Femur (tissue), 1 donor: ENCODE measurements at regions not wholly inside any gene's neighbourhood (a gene's known extent, or its start where the extent isn't known, plus 50 kb on each side); places are given as distances from the start of the nearest gene placed in this dataset.

Experiments
- DNase-seq: peaks from one replicate; pipeline ENCODE4 v3.0.0-alpha.2; 2017

DNA sequence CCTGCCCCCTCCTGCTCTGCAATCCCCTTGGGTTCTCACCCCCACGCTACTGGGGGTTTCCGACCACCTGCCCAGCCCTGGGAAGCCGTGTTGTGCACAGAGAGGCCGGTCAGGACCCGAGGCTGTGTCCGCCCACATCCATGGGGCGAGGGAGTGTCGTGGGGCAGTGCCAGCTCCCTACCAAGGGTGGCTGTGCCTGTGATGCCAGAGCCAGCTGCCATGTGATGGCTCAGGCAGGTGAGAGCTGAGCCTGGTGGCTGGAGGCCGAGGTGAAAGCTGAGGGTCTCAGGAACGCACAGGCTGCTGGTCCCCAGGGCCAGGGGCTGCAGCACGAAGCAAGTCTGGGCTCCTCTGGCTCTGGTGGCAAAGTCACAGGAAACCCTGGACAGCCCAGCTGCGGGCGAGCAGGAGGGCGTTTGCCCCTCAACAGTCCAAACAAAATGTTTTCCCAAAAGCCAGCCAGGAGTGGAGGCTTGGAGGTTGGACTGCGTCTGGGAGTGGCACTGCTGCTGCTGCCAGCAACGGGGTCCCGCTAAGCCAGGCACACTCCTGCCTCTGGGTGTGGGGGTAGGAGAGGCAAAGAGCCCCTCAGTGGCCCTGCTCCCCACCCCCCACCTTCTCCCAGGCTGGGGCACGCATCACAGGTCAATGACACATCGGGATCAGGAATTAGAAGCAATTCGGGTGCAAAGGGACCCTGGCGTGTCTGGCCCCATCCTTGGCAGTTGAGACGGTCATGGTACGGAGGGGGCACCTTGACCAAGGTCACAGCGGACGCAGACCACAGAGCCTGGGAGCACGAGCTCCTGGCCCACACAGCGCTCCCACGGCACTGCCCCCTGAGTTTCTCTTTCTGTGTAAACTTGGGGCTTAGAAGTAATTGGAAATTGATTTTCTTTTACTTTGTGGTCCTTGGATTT, 72.4 kb upstream of the GPC1 start:
- no peak for DNase-seq

DNA sequence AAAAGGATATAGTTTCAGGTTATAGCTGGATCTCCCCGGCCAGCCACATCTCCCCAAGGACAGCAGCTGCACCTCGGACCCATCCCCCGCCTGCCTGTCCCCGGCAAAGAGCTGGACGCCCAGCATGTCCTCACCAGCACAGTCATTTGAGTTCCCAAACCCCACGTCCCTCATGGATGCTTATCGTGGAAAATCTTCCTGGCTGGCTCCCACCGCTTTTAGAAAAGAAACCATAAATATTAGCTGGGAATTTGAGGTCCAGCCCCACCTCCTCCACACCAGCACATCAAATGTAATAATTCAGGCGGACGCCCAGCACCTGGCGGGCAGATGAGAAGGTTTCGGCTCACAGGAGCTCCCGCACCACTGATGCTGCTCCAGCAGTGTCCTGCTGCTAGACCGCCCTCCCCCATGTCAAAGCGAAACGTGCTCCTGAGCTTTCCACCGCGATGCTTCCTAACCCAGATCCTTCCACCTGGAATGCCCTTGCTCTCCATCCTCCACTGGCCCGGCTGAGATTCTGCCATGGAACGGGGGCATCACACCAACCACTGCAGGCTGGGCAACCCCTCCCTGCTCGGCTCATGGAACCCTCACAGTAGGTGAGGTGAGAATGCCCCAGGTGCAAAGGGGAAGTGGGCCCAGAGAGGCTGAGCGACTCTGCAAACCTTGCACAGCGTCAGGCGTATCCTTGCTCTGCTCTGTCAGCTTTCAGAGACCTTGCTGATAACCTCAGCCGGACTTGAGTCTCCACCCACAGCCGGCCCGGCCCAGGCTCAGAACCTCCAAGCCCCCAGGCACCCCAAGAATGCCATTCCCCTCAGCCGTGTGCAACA, 71.5 kb upstream of the GPC1 start:
- no peak for DNase-seq

DNA sequence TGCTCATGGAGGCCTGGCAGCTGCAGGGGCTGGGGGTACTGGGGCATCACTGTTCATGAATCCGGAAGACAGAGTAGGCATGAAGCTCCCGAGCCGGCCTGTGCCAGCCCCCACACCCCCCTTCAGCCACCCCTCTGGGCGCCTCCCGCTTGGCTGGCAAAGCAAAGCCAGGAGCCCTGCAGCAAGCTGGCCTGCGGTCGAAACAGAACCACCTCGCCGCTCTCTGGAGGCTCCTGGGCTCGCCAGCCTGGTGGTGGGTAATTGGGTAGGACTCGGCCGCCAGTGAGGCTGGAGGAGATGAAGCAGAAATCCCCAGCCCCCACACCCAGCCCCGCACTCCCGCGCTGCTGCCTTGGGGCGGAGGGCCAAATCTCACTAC, 70.9 kb upstream of the GPC1 start:
- peak; percentile 68 for DNase-seq

DNA sequence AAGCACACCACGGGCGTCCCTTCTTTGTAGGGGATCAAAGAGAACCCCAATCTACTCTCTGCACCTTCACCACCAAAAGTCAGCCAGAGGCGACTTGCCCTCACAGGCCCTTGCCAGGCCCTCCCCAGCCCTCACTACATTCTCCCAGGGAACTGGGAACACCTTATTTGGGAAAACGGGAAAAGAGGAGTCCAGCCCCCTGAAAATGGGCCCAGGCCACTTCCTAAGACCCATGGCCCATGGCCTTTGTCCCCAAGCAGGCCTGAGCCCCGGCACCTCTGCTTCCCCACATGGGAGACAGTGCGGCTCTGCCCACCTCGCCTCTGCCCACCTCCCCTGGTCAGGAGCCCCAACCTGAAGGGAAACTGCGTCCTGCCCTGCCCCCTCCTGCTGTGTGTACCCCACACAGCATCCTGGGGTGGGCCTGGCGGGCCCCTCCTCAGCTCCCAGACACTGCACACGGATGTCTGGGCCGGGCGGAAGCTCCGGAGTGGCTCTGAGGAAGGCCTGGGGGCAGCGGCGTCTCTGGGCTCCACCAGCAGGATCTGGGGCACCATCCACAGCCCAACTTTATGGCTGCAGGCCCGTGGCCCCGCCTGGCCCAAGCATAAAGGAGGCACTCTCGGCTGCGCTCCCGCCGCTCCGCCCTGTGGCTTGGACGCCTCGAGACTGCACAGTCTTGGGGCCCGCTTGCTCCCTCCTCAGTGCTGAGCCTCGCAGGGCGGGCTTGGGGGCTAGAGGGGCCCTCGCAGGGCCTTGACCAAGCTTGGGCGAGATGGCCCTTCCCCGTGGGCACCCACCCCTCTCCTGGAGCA, 70.3 kb upstream of the GPC1 start:
- no peak for DNase-seq

DNA sequence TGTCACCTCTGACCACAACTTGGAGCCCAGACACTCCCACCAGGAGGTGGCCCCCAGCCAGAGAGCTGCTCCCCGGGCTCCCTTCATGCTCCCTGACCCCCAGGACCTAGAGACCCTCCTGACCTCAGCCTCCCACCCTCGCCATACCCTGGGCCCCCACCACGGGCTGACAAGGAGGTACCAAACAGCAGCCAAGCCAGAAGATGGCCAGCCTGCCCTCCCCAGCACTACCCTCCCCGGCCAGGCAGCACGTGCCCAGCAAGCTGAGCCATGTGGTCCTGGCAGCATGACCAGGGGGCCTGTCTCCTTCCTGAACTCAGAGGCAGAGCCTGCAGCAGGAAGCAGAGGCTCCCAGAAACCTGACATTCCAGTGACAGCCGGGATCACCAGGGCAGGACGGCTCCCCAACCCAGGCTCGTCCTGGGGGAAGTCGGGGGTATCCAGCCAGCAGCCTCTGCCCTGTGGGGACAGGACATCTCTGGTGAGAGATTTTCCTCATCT, 69.4 kb upstream of the GPC1 start:
- DNase-seq = no peak

DNA sequence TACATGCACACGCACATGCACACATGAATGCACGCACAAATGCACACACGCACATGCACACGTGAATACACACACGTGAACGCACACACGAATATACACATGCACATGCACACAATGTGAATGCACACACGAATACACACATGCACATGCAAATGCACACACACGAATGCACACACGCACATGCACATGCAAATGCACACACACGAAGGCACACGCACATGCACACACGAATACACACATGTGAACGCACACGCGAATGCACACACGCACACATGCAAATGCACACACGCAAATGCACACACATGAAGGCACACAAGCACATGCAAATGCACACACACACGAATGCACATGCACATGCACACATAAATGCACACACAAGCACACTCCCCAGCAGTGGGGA, 68.6 kb upstream of the GPC1 start:
- DNase-seq = no peak

DNA sequence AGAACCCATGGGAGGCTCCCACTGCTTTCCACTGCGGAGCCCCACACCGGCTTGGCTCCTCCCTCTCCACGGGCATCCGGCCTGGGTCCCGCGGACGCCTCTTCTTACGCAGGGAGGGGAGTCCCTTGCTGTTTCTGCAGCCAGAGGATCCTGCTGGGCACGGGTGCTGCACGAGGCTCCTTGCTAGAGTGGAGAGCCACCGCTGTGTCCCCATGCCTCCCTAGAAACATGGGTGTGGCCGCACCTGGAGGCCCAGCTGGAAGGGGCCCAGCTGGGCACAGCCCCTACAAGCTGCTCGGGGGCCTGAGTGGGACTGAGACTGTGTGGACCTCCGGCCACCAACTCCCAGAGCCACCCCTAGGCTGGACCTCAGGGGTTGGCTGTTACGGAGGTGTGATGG, 67.7 kb upstream of the GPC1 start:
- DNase-seq = no peak

DNA sequence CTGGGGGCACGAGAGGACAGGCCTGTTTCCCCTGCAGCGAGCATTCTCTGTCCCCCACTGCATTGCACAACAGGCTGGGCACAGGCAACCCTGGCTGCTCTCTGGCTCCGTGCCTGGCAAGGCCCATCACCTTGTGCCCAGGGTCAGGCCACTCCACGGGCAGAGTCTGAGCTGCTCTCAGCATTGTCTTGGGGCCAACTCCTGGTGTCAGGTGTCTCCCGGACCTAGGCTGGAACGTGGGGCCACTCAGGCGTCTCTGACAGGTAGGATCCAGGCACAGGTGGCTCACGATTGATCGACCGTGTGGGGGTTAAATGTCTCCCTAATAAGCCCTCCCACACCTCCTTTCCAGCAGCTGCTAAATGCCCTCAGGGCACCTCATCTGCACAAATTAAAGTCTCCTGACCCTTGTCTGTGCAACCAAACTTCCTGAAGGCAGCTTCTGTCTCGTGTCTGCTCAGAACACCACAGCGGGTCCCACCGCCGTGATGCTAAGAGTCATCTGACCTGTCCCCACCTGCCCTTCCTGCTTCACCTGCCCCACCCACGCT, 66.6 kb upstream of the GPC1 start:
- DNase-seq = no peak

DNA sequence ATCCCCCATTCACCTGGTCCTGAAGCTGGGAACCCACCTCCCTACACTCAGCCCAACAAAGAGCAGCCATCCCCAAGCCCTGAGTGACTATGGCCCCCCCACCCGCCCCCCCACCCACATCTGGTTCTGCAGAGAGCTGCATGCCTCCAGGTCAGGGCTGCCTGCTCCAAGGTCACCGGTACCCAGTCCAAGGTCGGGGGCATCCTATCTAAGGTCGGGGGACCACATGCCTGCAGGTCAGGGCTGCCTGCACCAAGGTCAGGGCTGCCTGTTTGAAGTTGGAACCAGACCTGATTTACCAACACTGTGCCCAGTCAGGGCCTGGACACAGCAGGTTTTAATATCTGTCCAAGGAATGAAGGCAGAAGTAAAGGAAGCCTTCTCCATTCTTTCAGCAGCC, 66.1 kb upstream of the GPC1 start:
- DNase-seq = no peak

DNA sequence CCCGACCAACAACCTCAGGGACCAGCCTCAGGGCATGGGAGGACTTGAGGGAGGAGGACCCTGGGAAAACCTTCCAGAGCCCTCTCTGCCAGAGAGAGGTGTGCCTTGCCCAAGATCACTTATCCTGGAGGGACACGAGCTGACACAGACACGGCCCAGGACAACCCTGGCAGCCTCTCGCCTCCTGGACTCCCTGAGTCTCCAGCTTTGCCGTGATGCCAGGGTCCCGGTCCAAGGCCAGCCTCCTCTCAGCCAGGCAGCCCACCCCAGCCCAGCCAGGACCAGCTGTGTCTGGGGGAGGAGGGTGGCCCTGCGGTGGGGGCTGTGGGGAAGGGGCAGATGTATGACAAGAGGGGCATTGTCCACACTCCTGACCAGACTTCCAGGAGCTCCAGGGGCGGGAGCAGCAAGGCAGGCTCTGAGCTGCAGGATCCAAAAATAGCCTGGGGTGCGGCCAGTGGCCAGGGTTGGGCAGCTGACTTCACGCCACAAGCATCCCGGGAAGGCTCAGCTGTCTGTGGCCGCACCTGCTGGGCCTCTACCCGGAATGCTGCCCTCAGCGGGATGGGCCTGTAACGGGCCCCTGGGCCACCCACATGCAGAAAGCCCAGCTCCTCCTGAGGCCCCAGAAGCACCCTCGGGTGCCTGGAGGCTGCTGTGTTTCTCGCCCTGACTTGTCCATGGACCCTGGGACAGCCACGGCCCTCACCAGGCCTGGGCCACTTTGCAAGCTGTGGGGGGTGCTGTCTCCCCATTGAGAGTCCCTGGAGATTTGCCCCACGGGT, 65.5 kb upstream of the GPC1 start:
- peak; percentile 96 for DNase-seq

DNA sequence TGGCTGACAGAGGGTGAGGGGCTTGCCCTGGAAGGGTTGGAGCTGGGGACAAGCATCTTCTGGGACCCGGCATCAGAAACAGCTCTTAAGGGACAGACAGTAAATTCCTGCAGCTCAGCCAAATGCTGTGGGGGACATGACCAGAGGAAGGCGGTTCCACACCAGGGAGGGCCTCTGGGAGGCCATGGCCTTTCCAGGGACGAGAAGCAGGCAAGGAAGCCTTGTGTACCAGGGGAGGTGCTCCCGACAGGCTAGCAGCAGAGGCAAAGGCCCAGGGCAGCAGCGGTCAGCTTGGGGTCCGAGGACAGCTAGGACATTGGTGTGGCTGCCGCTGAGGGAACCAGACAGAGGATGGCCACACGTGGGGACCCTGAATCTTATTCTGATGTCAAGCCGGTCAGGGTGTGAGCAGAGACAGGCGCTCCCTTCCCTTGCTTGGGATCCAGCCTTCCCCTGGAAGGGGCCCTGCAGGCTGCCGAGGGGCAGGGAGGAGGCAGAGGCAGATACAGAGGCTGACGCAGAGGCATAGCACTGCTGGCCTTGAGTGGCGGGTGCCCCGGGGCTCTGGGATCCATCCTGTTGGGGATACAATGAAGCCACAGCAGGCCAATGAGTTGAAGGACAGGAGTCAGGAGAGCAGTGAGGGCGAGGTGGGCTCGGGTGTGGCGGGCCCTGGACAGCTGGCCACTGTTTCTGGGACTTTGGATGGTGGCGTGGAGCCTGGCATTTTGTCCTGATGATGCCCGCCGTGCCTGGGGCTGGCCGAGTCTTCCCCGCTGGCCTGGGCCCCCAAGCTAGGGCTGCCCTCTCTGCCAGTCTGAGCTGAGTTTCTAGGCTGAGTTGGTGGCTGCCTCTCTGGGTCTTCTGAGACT, 64.1 kb upstream of the GPC1 start:
- DNase-seq = no peak

DNA sequence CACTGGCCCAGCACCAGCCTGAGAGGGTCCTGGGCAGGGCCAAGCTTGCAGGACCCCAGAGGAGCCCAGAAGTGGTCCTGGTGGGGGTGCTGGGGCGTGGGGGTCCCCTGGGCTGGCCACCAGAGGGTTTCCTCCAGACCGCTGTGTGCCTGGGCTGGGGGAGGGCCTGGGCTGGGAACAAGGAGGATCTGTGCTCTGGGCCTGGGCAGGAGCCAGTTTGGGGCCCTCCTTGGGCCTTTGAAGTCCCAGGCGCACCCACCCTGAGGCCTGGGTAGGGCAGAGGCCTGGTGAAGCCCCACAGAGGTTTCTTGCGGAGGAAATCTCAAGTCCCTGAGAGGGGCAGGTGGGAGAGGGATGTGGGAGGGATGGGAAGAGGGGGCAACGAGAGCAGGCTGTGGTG, 63.4 kb upstream of the GPC1 start:
- DNase-seq = no peak

DNA sequence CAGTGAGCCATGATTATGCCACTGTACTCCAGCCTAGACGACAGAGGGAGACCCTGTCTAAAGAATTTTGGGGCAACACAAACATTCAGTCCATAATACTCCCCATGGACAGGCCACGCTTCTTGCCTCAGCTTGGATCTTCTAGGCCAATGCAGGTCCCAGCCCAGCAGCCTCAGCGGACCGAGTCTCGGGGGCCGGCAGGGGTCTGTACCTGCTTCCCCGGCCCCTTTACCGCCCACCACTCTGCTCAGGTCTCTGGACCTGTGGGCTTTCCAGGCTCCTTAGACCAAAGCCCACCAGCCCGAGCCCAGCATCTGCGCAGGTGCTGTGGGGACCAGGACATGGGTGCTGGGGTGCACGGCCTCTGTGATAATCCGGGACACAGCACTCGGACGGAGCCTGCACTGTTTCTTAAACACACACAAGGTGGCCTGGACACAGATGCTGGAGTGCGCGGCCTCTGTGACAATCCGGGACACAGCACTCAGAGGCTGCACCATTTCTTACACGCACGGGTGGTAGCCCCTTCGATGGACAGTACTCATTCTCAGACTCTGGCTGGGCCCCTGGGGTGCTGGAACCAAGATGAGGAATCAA, 62.1 kb upstream of the GPC1 start:
- no peak for DNase-seq

DNA sequence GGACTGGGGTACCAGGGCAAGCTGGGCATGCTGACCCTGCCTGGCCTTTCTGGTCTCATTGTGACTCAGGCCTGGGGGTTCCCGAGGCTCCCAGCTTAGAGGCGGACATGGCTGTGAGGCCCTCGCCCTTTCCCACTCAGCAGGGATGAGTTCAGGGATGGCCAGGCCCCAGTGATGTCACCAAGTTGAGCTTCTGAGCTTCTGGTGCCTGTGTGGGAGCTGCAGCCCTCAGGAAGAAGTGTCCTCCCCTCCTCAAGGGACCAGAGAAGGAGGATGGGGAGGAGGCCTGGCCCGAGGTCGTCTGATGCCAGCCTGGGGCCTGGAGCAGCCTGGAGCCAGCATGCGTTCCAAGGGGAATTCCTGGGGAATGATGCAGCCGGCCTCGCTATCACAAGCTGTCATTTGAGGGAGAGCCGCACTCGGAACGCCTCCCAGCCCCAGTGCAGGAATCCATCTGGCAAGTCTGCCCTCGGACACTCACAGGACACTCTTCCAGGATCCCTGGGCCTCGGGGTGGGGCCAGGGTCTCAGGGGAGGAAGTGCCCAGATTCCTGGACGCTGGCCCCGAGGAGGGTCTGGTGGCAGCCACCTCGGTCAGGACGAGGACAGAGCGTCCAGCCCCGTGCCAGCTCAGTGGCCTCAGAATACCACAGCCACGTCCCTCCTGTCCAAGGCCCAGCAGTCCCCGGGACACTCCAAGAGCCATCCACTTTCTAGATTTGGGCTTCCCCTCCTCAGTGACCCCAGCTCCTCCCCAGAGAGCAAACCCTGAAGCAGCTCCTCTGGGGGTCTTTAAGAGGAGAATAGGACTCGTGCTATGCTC, 61.2 kb upstream of the GPC1 start:
- peak; percentile 84 for DNase-seq

DNA sequence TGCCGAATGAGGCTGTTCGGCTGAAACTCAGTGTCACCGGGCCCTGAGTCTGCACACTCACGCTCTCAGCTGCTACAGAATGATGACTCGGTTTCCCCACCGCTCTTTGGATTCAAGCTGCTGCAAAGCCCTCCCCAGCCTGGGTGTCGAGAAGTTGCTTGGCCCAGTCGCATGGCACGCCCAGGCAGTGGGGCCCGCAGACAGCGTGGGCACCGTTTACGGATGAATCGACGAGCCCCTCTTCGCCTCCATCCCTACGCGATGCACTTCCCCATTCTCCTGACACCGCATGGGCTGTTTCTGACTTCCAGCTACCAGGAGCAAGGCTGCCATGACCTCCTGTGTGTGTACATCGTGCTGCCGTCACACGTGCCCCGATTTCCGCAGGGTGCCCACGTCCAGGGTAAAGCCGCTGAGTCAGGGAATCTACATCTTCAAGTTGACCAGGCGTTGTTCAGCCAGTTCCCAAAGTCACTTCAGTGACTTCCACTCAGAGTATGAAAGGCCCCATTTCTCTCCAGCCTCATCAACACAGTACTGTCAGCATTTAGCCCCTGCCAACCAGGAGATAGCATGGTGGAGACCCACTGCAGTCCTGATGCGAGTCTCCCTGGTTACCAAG, 60.3 kb upstream of the GPC1 start:
- no peak for DNase-seq

DNA sequence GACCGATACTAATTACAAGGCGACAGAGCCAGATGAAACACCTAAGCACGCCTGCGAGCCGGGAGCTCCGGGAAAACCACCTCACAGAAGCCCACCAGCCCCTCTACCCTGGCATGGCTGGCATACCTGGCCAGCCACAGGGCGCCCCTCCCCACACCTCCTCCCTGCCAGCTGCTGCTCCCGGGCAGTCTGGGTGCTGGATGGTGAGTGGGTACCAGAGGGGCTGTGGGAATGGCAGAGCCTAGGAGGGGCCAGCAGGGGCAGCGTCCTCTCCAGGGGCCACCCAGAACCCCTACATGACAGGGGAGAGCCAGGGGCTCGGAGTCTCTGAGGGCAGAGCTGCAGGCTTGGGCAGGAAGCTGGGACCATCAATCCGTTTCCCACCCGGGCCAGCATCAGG, 58.7 kb upstream of the GPC1 start:
- DNase-seq = no peak

DNA sequence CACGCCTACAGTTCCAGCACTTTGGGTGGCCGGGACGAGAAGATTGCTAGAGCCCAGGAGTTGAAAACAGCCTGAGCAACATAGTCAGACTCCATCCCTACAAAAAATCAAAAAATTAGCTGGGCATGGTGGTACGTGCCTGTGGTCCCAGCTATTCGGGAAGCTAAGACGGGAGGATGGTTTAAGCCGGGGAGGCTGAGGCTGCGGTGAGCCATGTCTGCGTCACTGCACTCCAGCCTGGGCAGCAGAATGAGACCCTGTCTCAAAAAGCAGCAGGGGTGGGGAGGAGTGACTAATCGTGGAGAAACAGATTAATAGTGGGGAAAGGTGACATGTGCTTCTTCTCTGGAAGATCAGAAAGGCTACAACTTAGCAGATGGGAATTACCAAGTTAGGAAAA, 58.1 kb upstream of the GPC1 start:
- no peak for DNase-seq

DNA sequence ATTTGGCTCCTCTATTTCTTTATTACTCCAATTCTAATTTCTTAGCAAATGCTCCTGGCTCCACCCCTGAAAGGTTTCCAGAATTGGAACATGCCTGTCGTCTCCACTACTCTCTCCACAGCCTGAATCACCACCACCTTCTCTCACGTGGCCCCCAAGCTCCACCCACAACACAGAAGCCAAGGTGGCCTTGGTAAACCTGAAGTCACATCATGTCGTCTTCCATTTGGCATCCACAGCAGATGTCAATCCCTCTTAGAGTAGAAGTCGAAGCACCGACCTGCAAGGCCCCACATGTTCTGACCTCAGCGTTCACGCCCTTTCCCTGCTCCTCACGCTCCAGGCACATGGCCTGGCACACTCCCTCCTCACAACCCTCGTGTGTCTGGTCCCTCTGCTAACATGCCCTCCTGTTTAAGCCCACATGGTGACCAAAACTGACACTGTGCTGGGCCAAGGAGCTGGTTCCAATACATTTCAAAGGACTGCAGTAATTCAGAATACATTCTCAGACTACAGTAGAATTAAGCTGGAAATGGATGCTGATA, 56.3 kb upstream of the GPC1 start:
- DNase-seq = no peak
